K562 (cell line): ENCODE measurements at regions not wholly inside any gene's neighbourhood (a gene's known extent, or its start where the extent isn't known, plus 50 kb on each side); places are given as distances from the start of the nearest gene placed in this dataset.

Source experiments
- CHD2 ChIP-seq: IDR thresholded peaks from 2 replicates; pipeline ENCODE4 v1.6.1; 2011; ENCODE audit warnings: low read depth, low read length
- ELF4 ChIP-seq: fragments of 450-650 bp; formaldehyde crosslinking; IDR thresholded peaks from 2 replicates; pipeline ENCODE4 v1.4.0; 2022; ENCODE audit warnings: missing genetic modification characterization
- FOXM1 ChIP-seq, 2 experiments: fragments of 450-650 bp in 1 of 2; sonication (generic) in 1 of 2; formaldehyde crosslinking in 1 of 2; IDR thresholded peaks; 2 replicates each; pipeline versions ENCODE4 v1.6.1 to v1.9.0; 2017 to 2022; ENCODE audit warnings: low read depth in 2 of 2, mild to moderate bottlenecking in 2 of 2, missing genetic modification reagents in 1 of 2, moderate library complexity in 1 of 2
- NCOA2 ChIP-seq, 2 experiments: fragments of 450-650 bp; IDR thresholded peaks; 2 replicates each; pipeline ENCODE4 v1.6.1; 2018; ENCODE audit warnings: mild to moderate bottlenecking in 2 of 2, moderate library complexity in 1 of 2; ENCODE audit not compliant: partially characterized antibody in 2 of 2
- POLR2AphosphoS5 ChIP-seq: IDR thresholded peaks from 2 replicates; pipeline ENCODE4 v1.6.1; 2011; ENCODE audit warnings: mild to moderate bottlenecking, low read depth, low read length, moderate library complexity; ENCODE audit not compliant: control insufficient read depth, insufficient read depth
- RAD21 ChIP-seq, 2 experiments: fragments of 250-450 bp in 1 of 2; fragments of 450-650 bp in 1 of 2; sonication (Bioruptor Pico) in 1 of 2; formaldehyde crosslinking in 1 of 2; IDR thresholded peaks in 1 of 2; conservative IDR thresholded peaks in 1 of 2; 2 replicates each; pipeline versions ENCODE4 v1.4.0 to v1.8.0; 2020 to 2022; ENCODE audit warnings: mild to moderate bottlenecking in 2 of 2, moderate library complexity in 1 of 2
- SIX5 ChIP-seq, 2 experiments: IDR thresholded peaks; 2 replicates each; pipeline ENCODE4 v1.6.1; 2011; ENCODE audit warnings: low read length in 2 of 2, borderline replicate concordance in 1 of 2, low read depth in 1 of 2, mild to moderate bottlenecking in 1 of 2, moderate library complexity in 1 of 2; ENCODE audit not compliant: insufficient read depth in 1 of 2
- ZBTB33 ChIP-seq: sonication (generic); formaldehyde crosslinking; IDR thresholded peaks from 2 replicates; pipeline ENCODE4 v1.8.1; 2023; ENCODE audit warnings: mild to moderate bottlenecking, missing genetic modification reagents
- ZNF239 ChIP-seq: fragments of 250-450 bp; sonication (Bioruptor Pico); IDR thresholded peaks from 2 replicates; pipeline ENCODE4 v1.4.0; 2020; ENCODE audit warnings: mild to moderate bottlenecking
- ZNF24 ChIP-seq: fragments of 450-650 bp; IDR thresholded peaks from 2 replicates; pipeline ENCODE4 v1.6.1; 2016
- ZNF395 ChIP-seq: fragments of 200-800 bp; sonication (Bioruptor generic); IDR thresholded peaks from 2 replicates; pipeline ENCODE4 v1.6.1; 2017; ENCODE audit warnings: missing genetic modification characterization, missing compliant biosample characterization
- TF ChIP-seq, protein P1 (sequence below), 3 experiments: IDR thresholded peaks in 2 of 3; conservative IDR thresholded peaks in 1 of 3; 2 replicates each; pipeline ENCODE4 v1.5.1; 2011 to 2012; ENCODE audit warnings: low read length in 3 of 3, mild to moderate bottlenecking in 3 of 3, control low read depth in 2 of 3, improper control_type of control experiment in 1 of 3, inconsistent platforms in 1 of 3, low read depth in 1 of 3, mixed read lengths in 1 of 3, moderate library complexity in 1 of 3; ENCODE audit not compliant: insufficient read depth in 2 of 3
- TF ChIP-seq, protein P2 (sequence below), 2 experiments: fragments of 450-650 bp in 1 of 2; sonication (generic) in 1 of 2; formaldehyde crosslinking in 1 of 2; IDR thresholded peaks; 2 replicates each; pipeline versions ENCODE4 v1.7.1 to v1.9.0; 2016 to 2022; ENCODE audit warnings: inconsistent platforms in 1 of 2, mild to moderate bottlenecking in 1 of 2, missing genetic modification reagents in 1 of 2

DNA sequence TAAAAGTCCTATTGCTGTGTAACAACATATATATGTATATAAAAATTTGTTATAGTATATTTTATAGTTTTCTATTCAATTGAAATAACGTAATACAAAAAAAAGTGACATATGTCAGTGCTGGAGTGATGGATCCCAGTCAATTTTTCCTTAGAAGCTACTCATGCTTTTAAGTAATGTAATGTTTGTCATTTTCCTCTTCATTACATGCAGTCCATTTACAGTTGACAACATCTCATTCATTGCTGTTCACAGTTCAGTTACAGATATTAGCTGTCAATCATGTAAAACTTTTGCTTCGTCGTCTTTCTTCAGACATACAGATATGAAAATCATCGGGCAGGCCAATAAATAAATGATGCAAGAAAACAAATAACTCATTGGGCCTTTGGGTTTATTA is 525.1 kb upstream of the PRR20A start:
- TF ChIP-seq RAD21 (CRISPR knock-in tag; conservative IDR thresholded peaks at IDR 0.05 in 1 of 2, IDR thresholded peaks at IDR 0.05 in 1 of 2) (no peak), ELF4 (CRISPR knock-in tag) (no peak), POLR2AphosphoS5 (no peak), NCOA2 (IDR thresholded peaks at IDR 0.05; ENCODE audit: partially characterized antibody in 2 of 2) (no peak), CHD2 (no peak), FOXM1 (IDR thresholded peaks at IDR 0.05; ENCODE audit: low read depth) (no peak), FOXM1 (CRISPR knock-in tag; IDR thresholded peaks at IDR 0.05; ENCODE audit: low read depth) (no peak), SIX5 (IDR thresholded peaks at IDR 0.05; ENCODE audit: borderline replicate concordance in 1 of 2, insufficient read depth in 1 of 2, low read depth in 1 of 2, low read length in 2 of 2) (no peak), ZNF239 (CRISPR knock-in tag) (no peak), ZNF24 (no peak), ZNF395 (CRISPR knock-in tag) (no peak), ZBTB33 (no peak)
- TF ChIP-seq, protein P1, sequence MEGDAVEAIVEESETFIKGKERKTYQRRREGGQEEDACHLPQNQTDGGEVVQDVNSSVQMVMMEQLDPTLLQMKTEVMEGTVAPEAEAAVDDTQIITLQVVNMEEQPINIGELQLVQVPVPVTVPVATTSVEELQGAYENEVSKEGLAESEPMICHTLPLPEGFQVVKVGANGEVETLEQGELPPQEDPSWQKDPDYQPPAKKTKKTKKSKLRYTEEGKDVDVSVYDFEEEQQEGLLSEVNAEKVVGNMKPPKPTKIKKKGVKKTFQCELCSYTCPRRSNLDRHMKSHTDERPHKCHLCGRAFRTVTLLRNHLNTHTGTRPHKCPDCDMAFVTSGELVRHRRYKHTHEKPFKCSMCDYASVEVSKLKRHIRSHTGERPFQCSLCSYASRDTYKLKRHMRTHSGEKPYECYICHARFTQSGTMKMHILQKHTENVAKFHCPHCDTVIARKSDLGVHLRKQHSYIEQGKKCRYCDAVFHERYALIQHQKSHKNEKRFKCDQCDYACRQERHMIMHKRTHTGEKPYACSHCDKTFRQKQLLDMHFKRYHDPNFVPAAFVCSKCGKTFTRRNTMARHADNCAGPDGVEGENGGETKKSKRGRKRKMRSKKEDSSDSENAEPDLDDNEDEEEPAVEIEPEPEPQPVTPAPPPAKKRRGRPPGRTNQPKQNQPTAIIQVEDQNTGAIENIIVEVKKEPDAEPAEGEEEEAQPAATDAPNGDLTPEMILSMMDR (IDR thresholded peaks at IDR 0.05 in 2 of 3, conservative IDR thresholded peaks at IDR 0.05 in 1 of 3; ENCODE audit: insufficient read depth in 2 of 3, low read depth in 1 of 3, low read length in 3 of 3), result no peak
- TF ChIP-seq, protein P2, sequence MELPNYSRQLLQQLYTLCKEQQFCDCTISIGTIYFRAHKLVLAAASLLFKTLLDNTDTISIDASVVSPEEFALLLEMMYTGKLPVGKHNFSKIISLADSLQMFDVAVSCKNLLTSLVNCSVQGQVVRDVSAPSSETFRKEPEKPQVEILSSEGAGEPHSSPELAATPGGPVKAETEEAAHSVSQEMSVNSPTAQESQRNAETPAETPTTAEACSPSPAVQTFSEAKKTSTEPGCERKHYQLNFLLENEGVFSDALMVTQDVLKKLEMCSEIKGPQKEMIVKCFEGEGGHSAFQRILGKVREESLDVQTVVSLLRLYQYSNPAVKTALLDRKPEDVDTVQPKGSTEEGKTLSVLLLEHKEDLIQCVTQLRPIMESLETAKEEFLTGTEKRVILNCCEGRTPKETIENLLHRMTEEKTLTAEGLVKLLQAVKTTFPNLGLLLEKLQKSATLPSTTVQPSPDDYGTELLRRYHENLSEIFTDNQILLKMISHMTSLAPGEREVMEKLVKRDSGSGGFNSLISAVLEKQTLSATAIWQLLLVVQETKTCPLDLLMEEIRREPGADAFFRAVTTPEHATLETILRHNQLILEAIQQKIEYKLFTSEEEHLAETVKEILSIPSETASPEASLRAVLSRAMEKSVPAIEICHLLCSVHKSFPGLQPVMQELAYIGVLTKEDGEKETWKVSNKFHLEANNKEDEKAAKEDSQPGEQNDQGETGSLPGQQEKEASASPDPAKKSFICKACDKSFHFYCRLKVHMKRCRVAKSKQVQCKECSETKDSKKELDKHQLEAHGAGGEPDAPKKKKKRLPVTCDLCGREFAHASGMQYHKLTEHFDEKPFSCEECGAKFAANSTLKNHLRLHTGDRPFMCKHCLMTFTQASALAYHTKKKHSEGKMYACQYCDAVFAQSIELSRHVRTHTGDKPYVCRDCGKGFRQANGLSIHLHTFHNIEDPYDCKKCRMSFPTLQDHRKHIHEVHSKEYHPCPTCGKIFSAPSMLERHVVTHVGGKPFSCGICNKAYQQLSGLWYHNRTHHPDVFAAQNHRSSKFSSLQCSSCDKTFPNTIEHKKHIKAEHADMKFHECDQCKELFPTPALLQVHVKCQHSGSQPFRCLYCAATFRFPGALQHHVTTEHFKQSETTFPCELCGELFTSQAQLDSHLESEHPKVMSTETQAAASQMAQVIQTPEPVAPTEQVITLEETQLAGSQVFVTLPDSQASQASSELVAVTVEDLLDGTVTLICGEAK (IDR thresholded peaks at IDR 0.05), result no peak
- TF ChIP-seq, protein P2 (CRISPR knock-in tag; IDR thresholded peaks at IDR 0.05), result no peak
